GM21529 (cell line): ENCODE measurements at regions not wholly inside any gene's neighbourhood (a gene's known extent, or its start where the extent isn't known, plus 50 kb on each side); places are given as distances from the start of the nearest gene placed in this dataset.

Source experiments
- ATAC-seq: cut with Tn5 transposase; IDR thresholded peaks from one replicate; pipeline ENCODE4 v1.9.1; 2021; ENCODE audit not compliant: unreplicated experiment

GRCh38 chr3:89625945-89626344, 518.5 kb downstream of the EPHA3 start:
- no peak for ATAC-seq

GRCh38 chr3:89628856-89629670, 521.6 kb downstream of the EPHA3 start:
- ATAC-seq: no peak

GRCh38 chr3:89635137-89635536, 527.7 kb downstream of the EPHA3 start:
- no peak for ATAC-seq

- ATAC-seq: no peak
These were observed 537.3 kb downstream of the EPHA3 start for GRCh38 chr3:89644716-89645115.

- ATAC-seq: no peak
These were observed 542.0 kb downstream of the EPHA3 start for GRCh38 chr3:89649431-89649830.

- no peak for ATAC-seq
These were observed 546.6 kb downstream of the EPHA3 start for GRCh38 chr3:89654031-89654430.

- no peak for ATAC-seq
These were observed 549.0 kb downstream of the EPHA3 start for GRCh38 chr3:89656388-89656787.

GRCh38 chr3:89679686-89680085, 572.3 kb downstream of the EPHA3 start:
- ATAC-seq: no peak

GRCh38 chr3:89682556-89682955, 575.1 kb downstream of the EPHA3 start:
- ATAC-seq: no peak

- ATAC-seq: no peak
These were observed 578.3 kb downstream of the EPHA3 start for GRCh38 chr3:89685731-89686130.

- ATAC-seq: no peak
These were observed 583.2 kb downstream of the EPHA3 start for GRCh38 chr3:89690646-89691045.

GRCh38 chr3:89692601-89693000, 585.2 kb downstream of the EPHA3 start:
- ATAC-seq: no peak

GRCh38 chr3:89697321-89697916, 590.0 kb downstream of the EPHA3 start:
- ATAC-seq: no peak

- no peak for ATAC-seq
These were observed 590.9 kb downstream of the EPHA3 start for GRCh38 chr3:89698208-89698830.

GRCh38 chr3:89699229-89699628, 591.8 kb downstream of the EPHA3 start:
- ATAC-seq: no peak

- ATAC-seq: no peak
These were observed 592.4 kb downstream of the EPHA3 start for GRCh38 chr3:89699771-89700170.

- ATAC-seq: no peak
These were observed 595.0 kb downstream of the EPHA3 start for GRCh38 chr3:89702404-89702803.

GRCh38 chr3:89713196-89713595, 605.8 kb downstream of the EPHA3 start:
- ATAC-seq: no peak

GRCh38 chr3:89714237-89714636, 606.8 kb downstream of the EPHA3 start:
- ATAC-seq: no peak

GRCh38 chr3:89740080-89740880, 632.9 kb downstream of the EPHA3 start:
- ATAC-seq: no peak

- ATAC-seq: no peak
These were observed 633.4 kb downstream of the EPHA3 start for GRCh38 chr3:89740881-89741177.

GRCh38 chr3:89742546-89742945, 635.1 kb downstream of the EPHA3 start:
- ATAC-seq: no peak
